ENCODE measurements at regions not wholly inside any gene's neighbourhood (a gene's known extent, or its start where the extent isn't known, plus 50 kb on each side); places are given as distances from the start of the nearest gene placed in this dataset.

GRCh38 chr9:81815781-81816180 lies 112.4 kb upstream of the SPATA31D4 start:
- ATAC-seq (no peak), DNase-seq (no peak)
- Mint-ChIP-seq H3K27me3 (no peaks in the 10 kb centered on the region), H3K4me1 (ENCODE audit: low read depth) (peaks cover 17% of the 10 kb centered on the region), H3K9me3 (no peaks in the 10 kb centered on the region), H3K27ac (no peak overlapping the region), H3K4me3 (no peak overlapping the region), H3K36me3 (ENCODE audit: low read depth) (no peaks in the 10 kb centered on the region)
- ChIA-PET CTCF (no interaction called here), POLR2A (no interaction called here)
- no peak for TF ChIP-seq CTCF (IDR thresholded peaks at IDR 0.05)
- intact Hi-C loops (cut with micrococcal nuclease) = no loop called here

GRCh38 chr9:81819155-81819554 lies 109.1 kb upstream of the SPATA31D4 start:
- ATAC-seq (no peak), DNase-seq (no peak)
- H3K27me3 Mint-ChIP-seq = no peaks in the 10 kb centered on the region
- CTCF ChIA-PET = no interaction called here
- intact Hi-C loops (cut with micrococcal nuclease) = no loop called here
- no peak for TF ChIP-seq CTCF (IDR thresholded peaks at IDR 0.05)
- no peaks in the 10 kb centered on the region for H3K36me3 Mint-ChIP-seq (ENCODE audit: low read depth)
- H3K9me3 Mint-ChIP-seq = no peaks in the 10 kb centered on the region
- H3K27ac Mint-ChIP-seq = no peak overlapping the region
- peaks cover 14% of the 10 kb centered on the region for H3K4me1 Mint-ChIP-seq (ENCODE audit: low read depth)
- POLR2A ChIA-PET = interaction anchor here (0.7 kb wide), 1 partner anchor 49 kb away, joined by 3 read pairs; no protein-coding TSS in a partner anchor
- H3K4me3 Mint-ChIP-seq = no peak overlapping the region

- POLR2A ChIA-PET = no interaction called here
Measured at GRCh38 chr9:81819859-81820546, 108.2 kb upstream of the SPATA31D4 start.

GRCh38 chr9:81822301-81822865 lies 105.8 kb upstream of the SPATA31D4 start:
- ATAC-seq (no peak), DNase-seq (no peak)
- Mint-ChIP-seq H3K4me1 (ENCODE audit: low read depth) (no peaks in the 10 kb centered on the region), H3K9me3 (no peaks in the 10 kb centered on the region), H3K4me3 (no peak overlapping the region), H3K27ac (no peak overlapping the region), H3K36me3 (ENCODE audit: low read depth) (no peaks in the 10 kb centered on the region), H3K27me3 (no peaks in the 10 kb centered on the region)
- no peak for TF ChIP-seq CTCF (IDR thresholded peaks at IDR 0.05)
- ChIA-PET CTCF (no interaction called here), POLR2A (no interaction called here)
- intact Hi-C loops (cut with micrococcal nuclease) = no loop called here

More at GRCh38 chr9:81819859-81820546, 108.2 kb upstream of the SPATA31D4 start:
- CTCF ChIA-PET = no interaction called here
- TF ChIP-seq CTCF (IDR thresholded peaks at IDR 0.05) = no peak
- Mint-ChIP-seq H3K9me3 (no peaks in the 10 kb centered on the region), H3K36me3 (ENCODE audit: low read depth) (no peaks in the 10 kb centered on the region), H3K27me3 (no peaks in the 10 kb centered on the region), H3K4me3 (no peak overlapping the region), H3K4me1 (ENCODE audit: low read depth) (peaks cover 5% of the 10 kb centered on the region), H3K27ac (no peak overlapping the region)
- DNase-seq = no peak
- no peak for ATAC-seq
- intact Hi-C loops (cut with micrococcal nuclease) = no loop called here

- no peaks in the 10 kb centered on the region for H3K9me3 Mint-ChIP-seq
- intact Hi-C loops (cut with micrococcal nuclease) = no loop called here
- no peaks in the 10 kb centered on the region for H3K36me3 Mint-ChIP-seq (ENCODE audit: low read depth)
- H3K4me3 Mint-ChIP-seq = no peak overlapping the region
- H3K27me3 Mint-ChIP-seq = no peaks in the 10 kb centered on the region
- ATAC-seq (no peak), DNase-seq (no peak)
- ChIA-PET CTCF (no interaction called here), POLR2A (no interaction called here)
- no peak overlapping the region for H3K27ac Mint-ChIP-seq
- TF ChIP-seq CTCF (IDR thresholded peaks at IDR 0.05) = no peak
- no peaks in the 10 kb centered on the region for H3K4me1 Mint-ChIP-seq (ENCODE audit: low read depth)
Measured at GRCh38 chr9:81822967-81823366, 105.3 kb upstream of the SPATA31D4 start.
